Fibroblast of the aortic adventitia (primary cell): ENCODE measurements at regions not wholly inside any gene's neighbourhood (a gene's known extent, or its start where the extent isn't known, plus 50 kb on each side); places are given as distances from the start of the nearest gene placed in this dataset.

Source experiments
- DNase-seq: peaks from one replicate; pipeline ENCODE4 v3.0.0-alpha.2; 2010; ENCODE audit warnings: low read depth
- H3K4me3 ChIP-seq: 2 replicates; pipeline ENCODE4 v1.5.1; 2011; ENCODE audit warnings: low read depth, mild to moderate bottlenecking, control low read depth, low read length, moderate library complexity
- CTCF ChIP-seq: IDR thresholded peaks from 2 replicates; pipeline ENCODE4 v1.5.1; 2011; ENCODE audit warnings: mild to moderate bottlenecking, low read length, control low read depth, inconsistent platforms; ENCODE audit not compliant: insufficient read depth

- H3K4me3 ChIP-seq, result no peak overlapping the region
- no peak for DNase-seq
- no peak for TF ChIP-seq CTCF
Observed at GRCh38 chr3:116591236-116591635, 118.3 kb upstream of the TUSC7 start.

- no peak for DNase-seq
- TF ChIP-seq CTCF, result no peak
- no peak overlapping the region for H3K4me3 ChIP-seq
Observed at GRCh38 chr3:116601206-116601605, 108.4 kb upstream of the TUSC7 start.

GRCh38 chr3:116607205-116607604 is 102.4 kb upstream of the TUSC7 start:
- no peak overlapping the region for H3K4me3 ChIP-seq
- no peak for TF ChIP-seq CTCF
- no peak for DNase-seq

- TF ChIP-seq CTCF, result no peak
- no peak for DNase-seq
- no peak overlapping the region for H3K4me3 ChIP-seq
Observed at GRCh38 chr3:116610124-116610523, 99.5 kb upstream of the TUSC7 start.

- no peak overlapping the region for H3K4me3 ChIP-seq
- DNase-seq, result no peak
- TF ChIP-seq CTCF, result no peak
Observed at GRCh38 chr3:116614795-116615362, 94.7 kb upstream of the TUSC7 start.

- DNase-seq, result no peak
- no peak overlapping the region for H3K4me3 ChIP-seq
- no peak for TF ChIP-seq CTCF
Observed at GRCh38 chr3:116618138-116618537, 91.4 kb upstream of the TUSC7 start.

GRCh38 chr3:116618930-116619329 is 90.6 kb upstream of the TUSC7 start:
- no peak for DNase-seq
- no peak overlapping the region for H3K4me3 ChIP-seq
- TF ChIP-seq CTCF, result no peak
